ENCODE measurements at regions not wholly inside any gene's neighbourhood (a gene's known extent, or its start where the extent isn't known, plus 50 kb on each side); places are given as distances from the start of the nearest gene placed in this dataset.

DNA sequence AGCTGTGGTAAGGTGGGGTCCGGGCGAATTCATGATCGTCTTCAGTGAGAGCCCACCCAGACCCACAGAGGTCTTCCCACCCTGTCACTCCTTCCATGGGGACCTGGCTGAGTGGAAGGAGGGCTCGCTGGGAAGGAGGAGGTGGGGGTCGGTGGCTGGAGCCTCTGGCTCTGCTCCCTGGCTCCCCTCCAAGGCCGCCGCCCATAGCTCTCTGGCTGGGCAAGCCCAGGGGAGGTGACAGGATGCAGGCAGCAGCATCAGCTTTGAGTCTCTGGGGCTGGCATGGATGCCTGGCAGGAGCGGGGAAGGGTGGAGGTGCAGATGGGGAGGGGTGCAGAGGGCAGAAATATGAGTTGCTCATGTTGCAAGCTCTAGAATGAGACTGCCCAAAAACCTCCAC, 147.0 kb downstream of the ENGASE start:
- TF ChIP-seq MAX (IDR thresholded peaks at IDR 0.05) (no peak), CEBPB (IDR thresholded peaks at IDR 0.05; ENCODE audit: low read depth) (no peak), YY1 (IDR thresholded peaks at IDR 0.05; ENCODE audit: extremely low read depth, insufficient replicate concordance, low read depth, low read length) (no peak), EZH2 (IDR thresholded peaks at IDR 0.05) (no peak), POLR2A (IDR thresholded peaks at IDR 0.05; ENCODE audit: borderline replicate concordance, extremely low read depth, insufficient read depth, insufficient read length) (no peak), POLR2AphosphoS5 (IDR thresholded peaks at IDR 0.05; ENCODE audit: low read depth, low read length) (no peak), SRF (IDR thresholded peaks at IDR 0.05; ENCODE audit: low read depth) (no peak), ZFX (IDR thresholded peaks at IDR 0.05) (no peak), RAD21 (IDR thresholded peaks at IDR 0.05; ENCODE audit: low read depth) (no peak)
- TF ChIP-seq, protein P1, sequence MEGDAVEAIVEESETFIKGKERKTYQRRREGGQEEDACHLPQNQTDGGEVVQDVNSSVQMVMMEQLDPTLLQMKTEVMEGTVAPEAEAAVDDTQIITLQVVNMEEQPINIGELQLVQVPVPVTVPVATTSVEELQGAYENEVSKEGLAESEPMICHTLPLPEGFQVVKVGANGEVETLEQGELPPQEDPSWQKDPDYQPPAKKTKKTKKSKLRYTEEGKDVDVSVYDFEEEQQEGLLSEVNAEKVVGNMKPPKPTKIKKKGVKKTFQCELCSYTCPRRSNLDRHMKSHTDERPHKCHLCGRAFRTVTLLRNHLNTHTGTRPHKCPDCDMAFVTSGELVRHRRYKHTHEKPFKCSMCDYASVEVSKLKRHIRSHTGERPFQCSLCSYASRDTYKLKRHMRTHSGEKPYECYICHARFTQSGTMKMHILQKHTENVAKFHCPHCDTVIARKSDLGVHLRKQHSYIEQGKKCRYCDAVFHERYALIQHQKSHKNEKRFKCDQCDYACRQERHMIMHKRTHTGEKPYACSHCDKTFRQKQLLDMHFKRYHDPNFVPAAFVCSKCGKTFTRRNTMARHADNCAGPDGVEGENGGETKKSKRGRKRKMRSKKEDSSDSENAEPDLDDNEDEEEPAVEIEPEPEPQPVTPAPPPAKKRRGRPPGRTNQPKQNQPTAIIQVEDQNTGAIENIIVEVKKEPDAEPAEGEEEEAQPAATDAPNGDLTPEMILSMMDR (IDR thresholded peaks at IDR 0.05 in 2 of 3, conservative IDR thresholded peaks at IDR 0.05 in 1 of 3; ENCODE audit: borderline replicate concordance in 1 of 3, insufficient read depth in 1 of 3, low read depth in 2 of 3, low read length in 2 of 3), result no peak
- TF ChIP-seq, protein P2, sequence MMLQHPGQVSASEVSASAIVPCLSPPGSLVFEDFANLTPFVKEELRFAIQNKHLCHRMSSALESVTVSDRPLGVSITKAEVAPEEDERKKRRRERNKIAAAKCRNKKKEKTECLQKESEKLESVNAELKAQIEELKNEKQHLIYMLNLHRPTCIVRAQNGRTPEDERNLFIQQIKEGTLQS (IDR thresholded peaks at IDR 0.05), result no peak
- TF ChIP-seq, protein P3, sequence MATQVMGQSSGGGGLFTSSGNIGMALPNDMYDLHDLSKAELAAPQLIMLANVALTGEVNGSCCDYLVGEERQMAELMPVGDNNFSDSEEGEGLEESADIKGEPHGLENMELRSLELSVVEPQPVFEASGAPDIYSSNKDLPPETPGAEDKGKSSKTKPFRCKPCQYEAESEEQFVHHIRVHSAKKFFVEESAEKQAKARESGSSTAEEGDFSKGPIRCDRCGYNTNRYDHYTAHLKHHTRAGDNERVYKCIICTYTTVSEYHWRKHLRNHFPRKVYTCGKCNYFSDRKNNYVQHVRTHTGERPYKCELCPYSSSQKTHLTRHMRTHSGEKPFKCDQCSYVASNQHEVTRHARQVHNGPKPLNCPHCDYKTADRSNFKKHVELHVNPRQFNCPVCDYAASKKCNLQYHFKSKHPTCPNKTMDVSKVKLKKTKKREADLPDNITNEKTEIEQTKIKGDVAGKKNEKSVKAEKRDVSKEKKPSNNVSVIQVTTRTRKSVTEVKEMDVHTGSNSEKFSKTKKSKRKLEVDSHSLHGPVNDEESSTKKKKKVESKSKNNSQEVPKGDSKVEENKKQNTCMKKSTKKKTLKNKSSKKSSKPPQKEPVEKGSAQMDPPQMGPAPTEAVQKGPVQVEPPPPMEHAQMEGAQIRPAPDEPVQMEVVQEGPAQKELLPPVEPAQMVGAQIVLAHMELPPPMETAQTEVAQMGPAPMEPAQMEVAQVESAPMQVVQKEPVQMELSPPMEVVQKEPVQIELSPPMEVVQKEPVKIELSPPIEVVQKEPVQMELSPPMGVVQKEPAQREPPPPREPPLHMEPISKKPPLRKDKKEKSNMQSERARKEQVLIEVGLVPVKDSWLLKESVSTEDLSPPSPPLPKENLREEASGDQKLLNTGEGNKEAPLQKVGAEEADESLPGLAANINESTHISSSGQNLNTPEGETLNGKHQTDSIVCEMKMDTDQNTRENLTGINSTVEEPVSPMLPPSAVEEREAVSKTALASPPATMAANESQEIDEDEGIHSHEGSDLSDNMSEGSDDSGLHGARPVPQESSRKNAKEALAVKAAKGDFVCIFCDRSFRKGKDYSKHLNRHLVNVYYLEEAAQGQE (IDR thresholded peaks at IDR 0.05; ENCODE audit: low read depth), result no peak
